Hepatocyte (in vitro differentiated cells): ENCODE measurements at regions not wholly inside any gene's neighbourhood (a gene's known extent, or its start where the extent isn't known, plus 50 kb on each side); places are given as distances from the start of the nearest gene placed in this dataset.

Experiments
- DNase-seq: peaks from one replicate; pipeline ENCODE4 v3.0.0-alpha.2; 2016; ENCODE audit warnings: low spot score
- H2AFZ ChIP-seq: fragments of 200-600 bp; sonication (generic); 2 replicates; pipeline ENCODE4 v1.6.0; 2016; ENCODE audit warnings: antibody characterized with exemption, mild to moderate bottlenecking
- H3K27ac ChIP-seq: fragments of 200-600 bp; sonication (generic); 2 replicates; pipeline ENCODE4 v1.5.1; 2016; ENCODE audit warnings: mild to moderate bottlenecking
- H3K27me3 ChIP-seq: fragments of 200-600 bp; sonication (generic); 2 replicates; pipeline ENCODE4 v1.6.1; 2016
- H3K36me3 ChIP-seq: fragments of 200-600 bp; sonication (generic); replicated peaks from 2 replicates; pipeline ENCODE4 v1.5.1; 2016; ENCODE audit warnings: low read depth; ENCODE audit not compliant: insufficient read depth
- H3K4me1 ChIP-seq: fragments of 200-600 bp; sonication (generic); 2 replicates; pipeline ENCODE4 v1.5.1; 2016; ENCODE audit warnings: mild to moderate bottlenecking, moderate library complexity; ENCODE audit not compliant: insufficient read depth
- H3K4me2 ChIP-seq: fragments of 200-600 bp; sonication (generic); 2 replicates; pipeline ENCODE4 v1.6.0; 2016
- H3K4me3 ChIP-seq: fragments of 200-600 bp; sonication (generic); 2 replicates; pipeline ENCODE4 v1.5.1; 2016; ENCODE audit warnings: mild to moderate bottlenecking
- H3K79me2 ChIP-seq: fragments of 200-600 bp; sonication (generic); 2 replicates; pipeline ENCODE4 v1.6.0; 2017; ENCODE audit warnings: mild to moderate bottlenecking
- H3K9me2 ChIP-seq: fragments of 200-600 bp; sonication (generic); replicated peaks from 2 replicates; pipeline ENCODE4 v1.6.0; 2017; ENCODE audit warnings: mild to moderate bottlenecking; ENCODE audit not compliant: insufficient read depth
- H3K9me3 ChIP-seq: fragments of 200-600 bp; sonication (generic); 2 replicates; pipeline ENCODE4 v1.5.1; 2016; ENCODE audit warnings: low read depth, mild to moderate bottlenecking
- H4K20me1 ChIP-seq: fragments of 200-600 bp; sonication (generic); 2 replicates; pipeline ENCODE4 v1.6.0; 2016; ENCODE audit warnings: mild to moderate bottlenecking; ENCODE audit not compliant: insufficient read depth, poor library complexity, severe bottlenecking
- CTCF ChIP-seq: fragments of 200-600 bp; sonication (generic); IDR thresholded peaks from 2 replicates; pipeline ENCODE4 v1.5.1; 2016; ENCODE audit warnings: antibody characterized with exemption, mild to moderate bottlenecking; ENCODE audit not compliant: poor library complexity
- EZH2 ChIP-seq: fragments of 200-600 bp; sonication (generic); IDR thresholded peaks from 2 replicates; pipeline ENCODE4 v1.6.1; 2016; ENCODE audit warnings: antibody characterized with exemption, mild to moderate bottlenecking, borderline replicate concordance
- EZH2phosphoT487 ChIP-seq: fragments of 200-600 bp; sonication (generic); IDR thresholded peaks from one replicate; pipeline ENCODE4 v1.6.1; 2018; ENCODE audit warnings: antibody characterized with exemption, mild to moderate bottlenecking, low read depth, moderate library complexity; ENCODE audit not compliant: unreplicated experiment, severe bottlenecking
- WGBS: methylation state at CpG from one replicate; pipeline ENCODE4 v1.1.6; 2016; ENCODE audit warnings: low lambda C conversion rate; ENCODE audit errors: missing lambda C conversion rate; 5-methylcytosine and 5-hydroxymethylcytosine counted together

GRCh38 chr9:70470050-70471015, 55.9 kb upstream of the KLF9 start:
- peaks cover 28% of the 10 kb centered on the region for H3K4me1 ChIP-seq
- no peaks in the 10 kb centered on the region for H3K79me2 ChIP-seq
- H3K27me3 ChIP-seq = no peaks in the 10 kb centered on the region
- no peaks in the 10 kb centered on the region for H3K9me3 ChIP-seq
- WGBS = 26% methylated on average over 9 of the region's 9 CpGs
- no peaks in the 10 kb centered on the region for H3K36me3 ChIP-seq
- no peak overlapping the region for H2AFZ ChIP-seq
- peak overlapping the region; percentile 55 for H3K4me2 ChIP-seq
- TF ChIP-seq EZH2phosphoT487 (no peak), CTCF (no peak), EZH2 (no peak)
- no peaks in the 10 kb centered on the region for H4K20me1 ChIP-seq
- H3K27ac ChIP-seq = peak overlapping the region; percentile 64
- H3K4me3 ChIP-seq = no peak overlapping the region
- DNase-seq = peak; percentile 77
- H3K9me2 ChIP-seq = no peaks in the 10 kb centered on the region

GRCh38 chr9:70468291-70468690, 53.8 kb upstream of the KLF9 start:
- no peaks in the 10 kb centered on the region for H3K9me2 ChIP-seq
- H4K20me1 ChIP-seq = no peaks in the 10 kb centered on the region
- no peaks in the 10 kb centered on the region for H3K9me3 ChIP-seq
- no peak overlapping the region for H3K4me2 ChIP-seq
- no peaks in the 10 kb centered on the region for H3K27me3 ChIP-seq
- DNase-seq = no peak
- peaks cover 15% of the 10 kb centered on the region for H3K4me1 ChIP-seq
- H3K79me2 ChIP-seq = no peaks in the 10 kb centered on the region
- no peak overlapping the region for H3K27ac ChIP-seq
- H2AFZ ChIP-seq = no peak overlapping the region
- no peaks in the 10 kb centered on the region for H3K36me3 ChIP-seq
- 93% methylated on average over 3 of the region's 3 CpGs for WGBS
- TF ChIP-seq EZH2 = no peak
- TF ChIP-seq EZH2phosphoT487 = no peak
- no peak for TF ChIP-seq CTCF
- H3K4me3 ChIP-seq = no peak overlapping the region

GRCh38 chr9:70466976-70467561, 52.6 kb upstream of the KLF9 start:
- Histone ChIP-seq H2AFZ (no peak overlapping the region), H3K9me3 (no peaks in the 10 kb centered on the region), H3K4me3 (no peak overlapping the region), H4K20me1 (no peaks in the 10 kb centered on the region), H3K9me2 (no peaks in the 10 kb centered on the region), H3K4me2 (no peak overlapping the region), H3K27ac (no peak overlapping the region), H3K36me3 (no peaks in the 10 kb centered on the region), H3K4me1 (peaks cover 15% of the 10 kb centered on the region), H3K27me3 (no peaks in the 10 kb centered on the region), H3K79me2 (no peaks in the 10 kb centered on the region)
- 90% methylated on average over 6 of the region's 6 CpGs for WGBS
- no peak for TF ChIP-seq EZH2phosphoT487
- no peak for TF ChIP-seq EZH2
- TF ChIP-seq CTCF = no peak
- no peak for DNase-seq
